HEK293 (cell line): ENCODE measurements at regions not wholly inside any gene's neighbourhood (a gene's known extent, or its start where the extent isn't known, plus 50 kb on each side); places are given as distances from the start of the nearest gene placed in this dataset.

Experiments used
- CTCF ChIA-PET: fragments of 350-600 bp; formaldehyde crosslinking; extraction: SDS; loops from one replicate; lab custom pipeline; 2021; ENCODE audit warnings: antibody characterized with exemption; lab: Yijun Ruan, JAX
- POLR2A ChIA-PET: fragments of 300-600 bp; formaldehyde crosslinking; extraction: SDS; loops from one replicate; lab custom pipeline; 2020; ENCODE audit warnings: antibody characterized with exemption, inconsistent platforms; lab: Yijun Ruan, JAX
- H3K27ac ChIP-seq: fragments of 200-500 bp; sonication (Bioruptor generic); 2 replicates; pipeline ENCODE4 v1.5.1; 2014; ENCODE audit warnings: low read depth, low read length, control low read depth, inconsistent platforms; ENCODE audit errors: extremely low read depth
- H3K36me3 ChIP-seq, 2 experiments: fragments of 200-500 bp in 1 of 2; sonication (Bioruptor generic) in 1 of 2; 1 replicate in 1 of 2; 2 replicates in 1 of 2; pipeline ENCODE4 v1.5.1; 2014 to 2017; ENCODE audit warnings: inconsistent platforms in 2 of 2, low read length in 2 of 2; ENCODE audit not compliant: control insufficient read depth in 2 of 2, insufficient read depth in 1 of 2
- H3K4me1 ChIP-seq: fragments of 200-500 bp; sonication (Bioruptor generic); 2 replicates; pipeline ENCODE4 v1.5.1; 2014; ENCODE audit warnings: mild to moderate bottlenecking, low read length, inconsistent platforms; ENCODE audit not compliant: control insufficient read depth, insufficient read depth
- H3K4me3 ChIP-seq: 2 replicates; pipeline ENCODE4 v1.5.1; 2011; ENCODE audit warnings: low read depth, mild to moderate bottlenecking, control low read depth, low read length, moderate library complexity
- H3K9me3 ChIP-seq: fragments of 200-500 bp; sonication (Bioruptor generic); 2 replicates; pipeline ENCODE4 v1.5.1; 2014; ENCODE audit warnings: low read depth, low read length, inconsistent platforms; ENCODE audit not compliant: control insufficient read depth, insufficient read depth
- MZF1 ChIP-seq: fragments of 450-650 bp; formaldehyde crosslinking; IDR thresholded peaks from 2 replicates; pipeline ENCODE4 v1.5.1; 2017; ENCODE audit warnings: missing biosample characterization, missing genetic modification characterization, borderline replicate concordance
- OVOL3 ChIP-seq: fragments of 450-650 bp; formaldehyde crosslinking; IDR thresholded peaks from 2 replicates; pipeline ENCODE4 v1.5.1; 2016; ENCODE audit warnings: missing biosample characterization, missing genetic modification characterization
- SALL2 ChIP-seq: fragments of 450-650 bp; formaldehyde crosslinking; IDR thresholded peaks from 2 replicates; pipeline ENCODE4 v1.5.0; 2017; ENCODE audit warnings: missing biosample characterization, mild to moderate bottlenecking, missing genetic modification characterization, borderline replicate concordance
- ZBTB7A ChIP-seq: fragments of 450-650 bp; formaldehyde crosslinking; IDR thresholded peaks from 2 replicates; pipeline ENCODE4 v1.5.1; 2016; ENCODE audit warnings: low read depth, missing biosample characterization, missing genetic modification characterization
- ZNF48 ChIP-seq: fragments of 450-650 bp; formaldehyde crosslinking; IDR thresholded peaks from 2 replicates; pipeline ENCODE4 v1.5.1; 2016; ENCODE audit warnings: missing biosample characterization, missing genetic modification characterization
- ZNF571 ChIP-seq: fragments of 450-650 bp; formaldehyde crosslinking; IDR thresholded peaks from 2 replicates; pipeline ENCODE4 v1.5.0; 2017; ENCODE audit warnings: missing biosample characterization, missing genetic modification characterization
- ZNF843 ChIP-seq: fragments of 450-650 bp; formaldehyde crosslinking; IDR thresholded peaks from 2 replicates; pipeline ENCODE4 v1.5.1; 2016; ENCODE audit warnings: missing biosample characterization, missing genetic modification characterization
- TF ChIP-seq, protein P1 (sequence below): fragments of 450-650 bp; formaldehyde crosslinking; IDR thresholded peaks from 2 replicates; pipeline ENCODE4 v1.5.1; 2016; ENCODE audit warnings: missing biosample characterization, missing genetic modification characterization, borderline replicate concordance
- TF ChIP-seq, protein P2 (sequence below): fragments of 450-650 bp; IDR thresholded peaks from 2 replicates; pipeline ENCODE4 v1.5.1; 2018; ENCODE audit warnings: missing biosample characterization, mild to moderate bottlenecking, missing genetic modification characterization
- TF ChIP-seq, protein P3 (sequence below): fragments of 450-650 bp; formaldehyde crosslinking; IDR thresholded peaks from 2 replicates; pipeline ENCODE4 v1.5.1; 2016; ENCODE audit warnings: missing biosample characterization, missing genetic modification characterization
- TF ChIP-seq, protein P4 (sequence below): fragments of 450-650 bp; formaldehyde crosslinking; IDR thresholded peaks from 2 replicates; pipeline ENCODE4 v1.5.1; 2016; ENCODE audit warnings: missing biosample characterization, missing genetic modification characterization
- TF ChIP-seq, protein P5 (sequence below): fragments of 450-650 bp; formaldehyde crosslinking; IDR thresholded peaks from 2 replicates; pipeline ENCODE4 v1.5.1; 2016; ENCODE audit warnings: missing biosample characterization, missing genetic modification characterization
- TF ChIP-seq, protein P6 (sequence below): fragments of 450-650 bp; formaldehyde crosslinking; IDR thresholded peaks from 2 replicates; pipeline ENCODE4 v1.5.1; 2016; ENCODE audit warnings: missing biosample characterization, missing genetic modification characterization, borderline replicate concordance

DNA sequence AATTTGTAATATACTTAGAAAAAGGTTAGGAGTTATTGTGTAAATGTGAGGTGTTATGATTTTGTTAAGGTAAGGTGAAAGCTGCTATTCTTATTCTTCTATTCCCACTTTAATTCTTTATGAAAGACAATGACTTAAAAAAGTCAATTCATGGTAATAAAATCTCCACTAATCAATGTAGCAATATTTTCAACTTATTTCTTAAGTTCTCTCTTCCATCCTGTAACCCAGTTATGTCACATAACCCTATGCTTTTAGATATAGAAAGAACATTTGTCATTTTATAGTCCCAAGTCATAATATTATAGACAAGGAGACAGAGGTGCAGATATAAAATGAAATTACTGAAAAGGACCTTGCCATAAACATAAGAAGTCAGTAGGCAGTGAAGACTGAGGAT, 157.9 kb upstream of the SLC7A11 start (continued):
- TF ChIP-seq, protein P1, sequence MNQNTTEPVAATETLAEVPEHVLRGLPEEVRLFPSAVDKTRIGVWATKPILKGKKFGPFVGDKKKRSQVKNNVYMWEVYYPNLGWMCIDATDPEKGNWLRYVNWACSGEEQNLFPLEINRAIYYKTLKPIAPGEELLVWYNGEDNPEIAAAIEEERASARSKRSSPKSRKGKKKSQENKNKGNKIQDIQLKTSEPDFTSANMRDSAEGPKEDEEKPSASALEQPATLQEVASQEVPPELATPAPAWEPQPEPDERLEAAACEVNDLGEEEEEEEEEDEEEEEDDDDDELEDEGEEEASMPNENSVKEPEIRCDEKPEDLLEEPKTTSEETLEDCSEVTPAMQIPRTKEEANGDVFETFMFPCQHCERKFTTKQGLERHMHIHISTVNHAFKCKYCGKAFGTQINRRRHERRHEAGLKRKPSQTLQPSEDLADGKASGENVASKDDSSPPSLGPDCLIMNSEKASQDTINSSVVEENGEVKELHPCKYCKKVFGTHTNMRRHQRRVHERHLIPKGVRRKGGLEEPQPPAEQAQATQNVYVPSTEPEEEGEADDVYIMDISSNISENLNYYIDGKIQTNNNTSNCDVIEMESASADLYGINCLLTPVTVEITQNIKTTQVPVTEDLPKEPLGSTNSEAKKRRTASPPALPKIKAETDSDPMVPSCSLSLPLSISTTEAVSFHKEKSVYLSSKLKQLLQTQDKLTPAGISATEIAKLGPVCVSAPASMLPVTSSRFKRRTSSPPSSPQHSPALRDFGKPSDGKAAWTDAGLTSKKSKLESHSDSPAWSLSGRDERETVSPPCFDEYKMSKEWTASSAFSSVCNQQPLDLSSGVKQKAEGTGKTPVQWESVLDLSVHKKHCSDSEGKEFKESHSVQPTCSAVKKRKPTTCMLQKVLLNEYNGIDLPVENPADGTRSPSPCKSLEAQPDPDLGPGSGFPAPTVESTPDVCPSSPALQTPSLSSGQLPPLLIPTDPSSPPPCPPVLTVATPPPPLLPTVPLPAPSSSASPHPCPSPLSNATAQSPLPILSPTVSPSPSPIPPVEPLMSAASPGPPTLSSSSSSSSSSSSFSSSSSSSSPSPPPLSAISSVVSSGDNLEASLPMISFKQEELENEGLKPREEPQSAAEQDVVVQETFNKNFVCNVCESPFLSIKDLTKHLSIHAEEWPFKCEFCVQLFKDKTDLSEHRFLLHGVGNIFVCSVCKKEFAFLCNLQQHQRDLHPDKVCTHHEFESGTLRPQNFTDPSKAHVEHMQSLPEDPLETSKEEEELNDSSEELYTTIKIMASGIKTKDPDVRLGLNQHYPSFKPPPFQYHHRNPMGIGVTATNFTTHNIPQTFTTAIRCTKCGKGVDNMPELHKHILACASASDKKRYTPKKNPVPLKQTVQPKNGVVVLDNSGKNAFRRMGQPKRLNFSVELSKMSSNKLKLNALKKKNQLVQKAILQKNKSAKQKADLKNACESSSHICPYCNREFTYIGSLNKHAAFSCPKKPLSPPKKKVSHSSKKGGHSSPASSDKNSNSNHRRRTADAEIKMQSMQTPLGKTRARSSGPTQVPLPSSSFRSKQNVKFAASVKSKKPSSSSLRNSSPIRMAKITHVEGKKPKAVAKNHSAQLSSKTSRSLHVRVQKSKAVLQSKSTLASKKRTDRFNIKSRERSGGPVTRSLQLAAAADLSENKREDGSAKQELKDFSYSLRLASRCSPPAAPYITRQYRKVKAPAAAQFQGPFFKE (tag by site-specific recombination): no peak
- TF ChIP-seq ZBTB7A (no peak), ZNF48 (no peak)
- TF ChIP-seq, protein P2, sequence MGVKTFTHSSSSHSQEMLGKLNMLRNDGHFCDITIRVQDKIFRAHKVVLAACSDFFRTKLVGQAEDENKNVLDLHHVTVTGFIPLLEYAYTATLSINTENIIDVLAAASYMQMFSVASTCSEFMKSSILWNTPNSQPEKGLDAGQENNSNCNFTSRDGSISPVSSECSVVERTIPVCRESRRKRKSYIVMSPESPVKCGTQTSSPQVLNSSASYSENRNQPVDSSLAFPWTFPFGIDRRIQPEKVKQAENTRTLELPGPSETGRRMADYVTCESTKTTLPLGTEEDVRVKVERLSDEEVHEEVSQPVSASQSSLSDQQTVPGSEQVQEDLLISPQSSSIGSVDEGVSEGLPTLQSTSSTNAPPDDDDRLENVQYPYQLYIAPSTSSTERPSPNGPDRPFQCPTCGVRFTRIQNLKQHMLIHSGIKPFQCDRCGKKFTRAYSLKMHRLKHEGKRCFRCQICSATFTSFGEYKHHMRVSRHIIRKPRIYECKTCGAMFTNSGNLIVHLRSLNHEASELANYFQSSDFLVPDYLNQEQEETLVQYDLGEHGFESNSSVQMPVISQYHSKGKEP: no peak
- TF ChIP-seq, all 188 proteins: peak for 0

DNA sequence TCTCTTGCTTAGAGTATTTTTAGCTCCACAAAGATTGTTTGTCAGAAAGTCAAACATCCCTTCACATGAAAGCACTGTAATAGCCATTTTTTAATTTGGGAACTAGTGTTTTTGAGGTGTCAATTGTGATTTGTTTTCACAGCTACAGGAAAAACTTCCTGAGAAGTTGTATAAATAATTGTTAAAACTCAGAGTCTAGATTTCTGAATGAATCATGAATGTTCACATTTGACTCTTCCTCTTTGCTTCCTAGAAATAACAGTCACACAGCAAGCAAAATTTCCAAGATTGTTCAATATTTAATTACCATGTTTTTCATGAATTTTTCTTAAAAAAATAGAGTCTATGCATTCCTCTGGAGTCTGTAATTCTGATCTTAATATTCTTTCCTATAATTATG, 156.9 kb upstream of the SLC7A11 start:
- POLR2A ChIA-PET: no interaction called here
- CTCF ChIA-PET: no interaction called here
- no peaks in the 10 kb centered on the region for H3K4me1 ChIP-seq
- no peaks in the 10 kb centered on the region for H3K9me3 ChIP-seq
- no peak overlapping the region for H3K4me3 ChIP-seq
- no peaks in the 10 kb centered on the region for H3K36me3 ChIP-seq
- TF ChIP-seq SALL2 (tag by site-specific recombination): no peak
- TF ChIP-seq, protein P3, sequence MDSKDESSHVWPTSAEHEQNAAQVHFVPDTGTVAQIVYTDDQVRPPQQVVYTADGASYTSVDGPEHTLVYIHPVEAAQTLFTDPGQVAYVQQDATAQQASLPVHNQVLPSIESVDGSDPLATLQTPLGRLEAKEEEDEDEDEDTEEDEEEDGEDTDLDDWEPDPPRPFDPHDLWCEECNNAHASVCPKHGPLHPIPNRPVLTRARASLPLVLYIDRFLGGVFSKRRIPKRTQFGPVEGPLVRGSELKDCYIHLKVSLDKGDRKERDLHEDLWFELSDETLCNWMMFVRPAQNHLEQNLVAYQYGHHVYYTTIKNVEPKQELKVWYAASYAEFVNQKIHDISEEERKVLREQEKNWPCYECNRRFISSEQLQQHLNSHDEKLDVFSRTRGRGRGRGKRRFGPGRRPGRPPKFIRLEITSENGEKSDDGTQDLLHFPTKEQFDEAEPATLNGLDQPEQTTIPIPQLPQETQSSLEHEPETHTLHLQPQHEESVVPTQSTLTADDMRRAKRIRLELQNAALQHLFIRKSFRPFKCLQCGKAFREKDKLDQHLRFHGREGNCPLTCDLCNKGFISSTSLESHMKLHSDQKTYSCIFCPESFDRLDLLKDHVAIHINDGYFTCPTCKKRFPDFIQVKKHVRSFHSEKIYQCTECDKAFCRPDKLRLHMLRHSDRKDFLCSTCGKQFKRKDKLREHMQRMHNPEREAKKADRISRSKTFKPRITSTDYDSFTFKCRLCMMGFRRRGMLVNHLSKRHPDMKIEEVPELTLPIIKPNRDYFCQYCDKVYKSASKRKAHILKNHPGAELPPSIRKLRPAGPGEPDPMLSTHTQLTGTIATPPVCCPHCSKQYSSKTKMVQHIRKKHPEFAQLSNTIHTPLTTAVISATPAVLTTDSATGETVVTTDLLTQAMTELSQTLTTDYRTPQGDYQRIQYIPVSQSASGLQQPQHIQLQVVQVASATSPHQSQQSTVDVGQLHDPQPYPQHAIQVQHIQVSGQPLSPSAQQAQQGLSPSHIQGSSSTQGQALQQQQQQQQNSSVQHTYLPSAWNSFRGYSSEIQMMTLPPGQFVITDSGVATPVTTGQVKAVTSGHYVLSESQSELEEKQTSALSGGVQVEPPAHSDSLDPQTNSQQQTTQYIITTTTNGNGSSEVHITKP (tag by site-specific recombination): no peak
- TF ChIP-seq ZNF571 (tag by site-specific recombination): no peak
- TF ChIP-seq OVOL3: no peak
- TF ChIP-seq, protein P4, sequence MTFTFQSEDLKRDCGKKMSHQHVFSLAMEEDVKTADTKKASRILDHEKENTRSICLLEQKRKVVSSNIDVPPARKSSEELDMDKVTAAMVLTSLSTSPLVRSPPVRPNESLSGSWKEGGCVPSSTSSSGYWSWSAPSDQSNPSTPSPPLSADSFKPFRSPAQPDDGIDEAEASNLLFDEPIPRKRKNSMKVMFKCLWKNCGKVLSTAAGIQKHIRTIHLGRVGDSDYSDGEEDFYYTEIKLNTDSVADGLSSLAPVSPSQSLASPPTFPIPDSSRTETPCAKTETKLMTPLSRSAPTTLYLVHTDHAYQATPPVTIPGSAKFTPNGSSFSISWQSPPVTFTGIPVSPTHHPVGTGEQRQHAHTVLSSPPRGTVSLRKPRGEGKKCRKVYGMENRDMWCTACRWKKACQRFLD (tag by site-specific recombination): no peak
- TF ChIP-seq ZNF843 (tag by site-specific recombination): no peak
- TF ChIP-seq, protein P5, sequence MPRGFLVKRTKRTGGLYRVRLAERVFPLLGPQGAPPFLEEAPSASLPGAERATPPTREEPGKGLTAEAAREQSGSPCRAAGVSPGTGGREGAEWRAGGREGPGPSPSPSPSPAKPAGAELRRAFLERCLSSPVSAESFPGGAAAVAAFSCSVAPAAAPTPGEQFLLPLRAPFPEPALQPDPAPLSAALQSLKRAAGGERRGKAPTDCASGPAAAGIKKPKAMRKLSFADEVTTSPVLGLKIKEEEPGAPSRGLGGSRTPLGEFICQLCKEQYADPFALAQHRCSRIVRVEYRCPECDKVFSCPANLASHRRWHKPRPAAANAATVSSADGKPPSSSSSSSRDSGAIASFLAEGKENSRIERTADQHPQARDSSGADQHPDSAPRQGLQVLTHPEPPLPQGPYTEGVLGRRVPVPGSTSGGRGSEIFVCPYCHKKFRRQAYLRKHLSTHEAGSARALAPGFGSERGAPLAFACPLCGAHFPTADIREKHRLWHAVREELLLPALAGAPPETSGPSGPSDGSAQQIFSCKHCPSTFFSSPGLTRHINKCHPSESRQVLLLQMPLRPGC (tag by site-specific recombination): no peak
- TF ChIP-seq, protein P6, sequence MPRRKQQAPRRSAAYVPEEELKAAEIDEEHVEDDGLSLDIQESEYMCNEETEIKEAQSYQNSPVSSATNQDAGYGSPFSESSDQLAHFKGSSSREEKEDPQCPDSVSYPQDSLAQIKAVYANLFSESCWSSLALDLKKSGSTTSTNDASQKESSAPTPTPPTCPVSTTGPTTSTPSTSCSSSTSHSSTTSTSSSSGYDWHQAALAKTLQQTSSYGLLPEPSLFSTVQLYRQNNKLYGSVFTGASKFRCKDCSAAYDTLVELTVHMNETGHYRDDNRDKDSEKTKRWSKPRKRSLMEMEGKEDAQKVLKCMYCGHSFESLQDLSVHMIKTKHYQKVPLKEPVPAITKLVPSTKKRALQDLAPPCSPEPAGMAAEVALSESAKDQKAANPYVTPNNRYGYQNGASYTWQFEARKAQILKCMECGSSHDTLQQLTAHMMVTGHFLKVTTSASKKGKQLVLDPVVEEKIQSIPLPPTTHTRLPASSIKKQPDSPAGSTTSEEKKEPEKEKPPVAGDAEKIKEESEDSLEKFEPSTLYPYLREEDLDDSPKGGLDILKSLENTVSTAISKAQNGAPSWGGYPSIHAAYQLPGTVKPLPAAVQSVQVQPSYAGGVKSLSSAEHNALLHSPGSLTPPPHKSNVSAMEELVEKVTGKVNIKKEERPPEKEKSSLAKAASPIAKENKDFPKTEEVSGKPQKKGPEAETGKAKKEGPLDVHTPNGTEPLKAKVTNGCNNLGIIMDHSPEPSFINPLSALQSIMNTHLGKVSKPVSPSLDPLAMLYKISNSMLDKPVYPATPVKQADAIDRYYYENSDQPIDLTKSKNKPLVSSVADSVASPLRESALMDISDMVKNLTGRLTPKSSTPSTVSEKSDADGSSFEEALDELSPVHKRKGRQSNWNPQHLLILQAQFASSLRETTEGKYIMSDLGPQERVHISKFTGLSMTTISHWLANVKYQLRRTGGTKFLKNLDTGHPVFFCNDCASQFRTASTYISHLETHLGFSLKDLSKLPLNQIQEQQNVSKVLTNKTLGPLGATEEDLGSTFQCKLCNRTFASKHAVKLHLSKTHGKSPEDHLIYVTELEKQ (tag by site-specific recombination): no peak
- TF ChIP-seq MZF1 (tag by site-specific recombination): no peak
- no peak overlapping the region for H3K27ac ChIP-seq
